ENCODE measurements at regions not wholly inside any gene's neighbourhood (a gene's known extent, or its start where the extent isn't known, plus 50 kb on each side); places are given as distances from the start of the nearest gene placed in this dataset.

GRCh38 chr19:31148671-31149070, 200.6 kb downstream of the TSHZ3 start:
- TF ChIP-seq SAP30 (IDR thresholded peaks at IDR 0.05; ENCODE audit: insufficient read depth, insufficient replicate concordance, low read length) = no peak
- no peak for TF ChIP-seq EP300 (IDR thresholded peaks at IDR 0.05; ENCODE audit: borderline replicate concordance in 1 of 2, low read depth in 2 of 2, low read length in 2 of 2)
- no peak for TF ChIP-seq RXRA (IDR thresholded peaks at IDR 0.05; ENCODE audit: insufficient read depth, low read depth, low read length)
- no peak for TF ChIP-seq HDAC6 (IDR thresholded peaks at IDR 0.05; ENCODE audit: low read depth, low read length)
- no peak for TF ChIP-seq RAD21 (IDR thresholded peaks at IDR 0.05 in 1 of 2, conservative IDR thresholded peaks at IDR 0.05 in 1 of 2; ENCODE audit: low read depth in 2 of 2, low read length in 2 of 2)
- TF ChIP-seq FOSL1 (IDR thresholded peaks at IDR 0.05; ENCODE audit: insufficient read depth, low read depth, low read length) = no peak
- TF ChIP-seq, protein P1, sequence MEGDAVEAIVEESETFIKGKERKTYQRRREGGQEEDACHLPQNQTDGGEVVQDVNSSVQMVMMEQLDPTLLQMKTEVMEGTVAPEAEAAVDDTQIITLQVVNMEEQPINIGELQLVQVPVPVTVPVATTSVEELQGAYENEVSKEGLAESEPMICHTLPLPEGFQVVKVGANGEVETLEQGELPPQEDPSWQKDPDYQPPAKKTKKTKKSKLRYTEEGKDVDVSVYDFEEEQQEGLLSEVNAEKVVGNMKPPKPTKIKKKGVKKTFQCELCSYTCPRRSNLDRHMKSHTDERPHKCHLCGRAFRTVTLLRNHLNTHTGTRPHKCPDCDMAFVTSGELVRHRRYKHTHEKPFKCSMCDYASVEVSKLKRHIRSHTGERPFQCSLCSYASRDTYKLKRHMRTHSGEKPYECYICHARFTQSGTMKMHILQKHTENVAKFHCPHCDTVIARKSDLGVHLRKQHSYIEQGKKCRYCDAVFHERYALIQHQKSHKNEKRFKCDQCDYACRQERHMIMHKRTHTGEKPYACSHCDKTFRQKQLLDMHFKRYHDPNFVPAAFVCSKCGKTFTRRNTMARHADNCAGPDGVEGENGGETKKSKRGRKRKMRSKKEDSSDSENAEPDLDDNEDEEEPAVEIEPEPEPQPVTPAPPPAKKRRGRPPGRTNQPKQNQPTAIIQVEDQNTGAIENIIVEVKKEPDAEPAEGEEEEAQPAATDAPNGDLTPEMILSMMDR (IDR thresholded peaks at IDR 0.05; ENCODE audit: control extremely low read depth in 1 of 3, insufficient read depth in 1 of 3, low read depth in 1 of 3, low read length in 3 of 3) = no peak
- no peak for TF ChIP-seq SP2 (IDR thresholded peaks at IDR 0.05; ENCODE audit: low read length)
- TF ChIP-seq CHD2 (IDR thresholded peaks at IDR 0.05; ENCODE audit: low read length) = no peak
